H1 (cell line): ENCODE measurements at regions not wholly inside any gene's neighbourhood (a gene's known extent, or its start where the extent isn't known, plus 50 kb on each side); places are given as distances from the start of the nearest gene placed in this dataset.

ENCODE experiments used
- CTCF ChIA-PET: fragments of 300-600 bp; sonication (Branson Sonifier 250); formaldehyde crosslinking; loops from one replicate; lab custom pipeline; 2021; ENCODE audit not compliant: partially characterized antibody; lab: Charles Lee
- POLR2A ChIA-PET: fragments of 300-600 bp; sonication (Branson Sonifier 250); formaldehyde crosslinking; loops from one replicate; lab custom pipeline; 2021; ENCODE audit warnings: inconsistent platforms; ENCODE audit not compliant: partially characterized antibody; lab: Charles Lee
- DNase-seq, 2 experiments: peaks; one replicate each; pipeline versions ENCODE4 v3.0.0 to v3.0.0-alpha.2; 2010 to 2022; ENCODE audit warnings: low spot score in 2 of 2, low read depth in 1 of 2, mixed read lengths in 1 of 2
- FAIRE-seq: peaks from 2 replicates; lab custom pipeline; 2011; peaks lifted over from hg19 to GRCh38; lab: Jason Lieb, UNC
- H2AFZ ChIP-seq: 2 replicates; pipeline ENCODE4 v1.8.1; 2012; ENCODE audit warnings: low read length, inconsistent platforms
- H2AK5ac ChIP-seq: 2 replicates; pipeline ENCODE4 v1.6.1; 2013; ENCODE audit warnings: low read depth, low read length
- H2BK120ac ChIP-seq: replicated peaks from 2 replicates; pipeline ENCODE3; 2013; ENCODE audit warnings: low read depth, low read length, inconsistent platforms
- H2BK12ac ChIP-seq: 2 replicates; pipeline ENCODE4 v1.6.1; 2013; ENCODE audit warnings: low read depth, low read length
- H2BK15ac ChIP-seq: 2 replicates; pipeline ENCODE4 v1.6.1; 2013; ENCODE audit warnings: low read length
- H2BK20ac ChIP-seq: 2 replicates; pipeline ENCODE4 v1.6.1; 2013; ENCODE audit warnings: low read length
- H2BK5ac ChIP-seq: 2 replicates; pipeline ENCODE4 v1.6.1; 2013; ENCODE audit warnings: low read depth, low read length
- H3K14ac ChIP-seq: 2 replicates; pipeline ENCODE4 v1.6.1; 2013; ENCODE audit warnings: inconsistent platforms; ENCODE audit not compliant: insufficient read length
- H3K18ac ChIP-seq: 2 replicates; pipeline ENCODE4 v1.6.1; 2013; ENCODE audit warnings: low read length; ENCODE audit errors: extremely low read depth
- H3K23ac ChIP-seq: 2 replicates; pipeline ENCODE4 v1.6.1; 2013; ENCODE audit warnings: inconsistent platforms; ENCODE audit not compliant: insufficient read length
- H3K23me2 ChIP-seq: 2 replicates; pipeline ENCODE4 v1.6.1; 2013; ENCODE audit warnings: low read depth, low read length
- H3K27ac ChIP-seq: 2 replicates; pipeline ENCODE4 v1.6.1; 2011; ENCODE audit warnings: low read depth, low read length, inconsistent platforms
- H3K27me3 ChIP-seq, 4 experiments: replicated peaks in 1 of 4; 1 replicate in 1 of 4; 2 replicates in 3 of 4; pipeline versions ENCODE4 v1.6.1 to v1.8.1; 2011 to 2013; ENCODE audit warnings: low read length in 3 of 4, mild to moderate bottlenecking in 3 of 4, inconsistent platforms in 2 of 4, mixed read lengths in 2 of 4, moderate library complexity in 1 of 4; ENCODE audit not compliant: control insufficient read depth in 3 of 4, insufficient read depth in 3 of 4; ENCODE audit errors: extremely low read depth in 1 of 4
- H3K36me3 ChIP-seq, 4 experiments: 2 replicates each; pipeline versions ENCODE4 v1.6.1 to v1.8.1; 2011 to 2013; ENCODE audit warnings: mild to moderate bottlenecking in 4 of 4, low read length in 3 of 4, moderate library complexity in 2 of 4, control low read depth in 1 of 4, inconsistent platforms in 1 of 4; ENCODE audit not compliant: insufficient read depth in 4 of 4, control insufficient read depth in 2 of 4
- H3K4ac ChIP-seq: replicated peaks from 2 replicates; pipeline ENCODE3; 2013; ENCODE audit warnings: low read length, low read depth, mixed read lengths, inconsistent platforms; ENCODE audit not compliant: insufficient read length
- H3K4me1 ChIP-seq, 4 experiments: replicated peaks in 1 of 4; 1 replicate in 1 of 4; 2 replicates in 3 of 4; pipeline versions ENCODE4 v1.6.1 to v1.8.1; 2011 to 2013; ENCODE audit warnings: low read length in 3 of 4, inconsistent platforms in 2 of 4, mixed read lengths in 1 of 4; ENCODE audit not compliant: insufficient read depth in 4 of 4, control insufficient read depth in 3 of 4
- H3K4me2 ChIP-seq, 2 experiments: 2 replicates each; pipeline versions ENCODE4 v1.6.1 to v1.8.1; 2011 to 2013; ENCODE audit warnings: low read depth in 2 of 2, low read length in 2 of 2, control low read depth in 1 of 2, inconsistent platforms in 1 of 2, mild to moderate bottlenecking in 1 of 2; ENCODE audit not compliant: insufficient read depth in 1 of 2
- H3K4me3 ChIP-seq, 4 experiments: fragments of 200-600, 300-600 bp in 1 of 4; sonication (generic), shearing (Covaris generic), sonication (Bioruptor Twin) in 1 of 4; 2 replicates each; pipeline versions ENCODE4 v1.5.1 to v1.8.1; 2011 to 2016; ENCODE audit warnings: low read length in 4 of 4, low read depth in 3 of 4, control low read depth in 2 of 4, inconsistent platforms in 2 of 4, mild to moderate bottlenecking in 2 of 4, mixed read lengths in 1 of 4, moderate library complexity in 1 of 4; ENCODE audit not compliant: insufficient read depth in 2 of 4; ENCODE audit errors: extremely low read depth in 1 of 4
- H3K56ac ChIP-seq: replicated peaks from 2 replicates; pipeline ENCODE3; 2013; ENCODE audit warnings: low read depth, mild to moderate bottlenecking, mixed read lengths, low read length, inconsistent platforms; ENCODE audit not compliant: insufficient read length
- H3K79me1 ChIP-seq: 2 replicates; pipeline ENCODE4 v1.6.1; 2013; ENCODE audit warnings: low read depth, low read length, control low read depth
- H3K79me2 ChIP-seq, 2 experiments: 2 replicates each; pipeline versions ENCODE4 v1.6.1 to v1.8.1; 2012 to 2013; ENCODE audit warnings: low read length in 2 of 2, mild to moderate bottlenecking in 2 of 2, inconsistent platforms in 1 of 2; ENCODE audit not compliant: insufficient read depth in 2 of 2, control insufficient read depth in 1 of 2
- H3K9ac ChIP-seq, 4 experiments: replicated peaks in 1 of 4; 1 replicate in 1 of 4; 2 replicates in 3 of 4; pipeline versions ENCODE4 v1.6.1 to v1.8.1; 2011 to 2013; ENCODE audit warnings: low read depth in 3 of 4, low read length in 3 of 4, control low read depth in 2 of 4, mild to moderate bottlenecking in 2 of 4, moderate library complexity in 2 of 4, inconsistent platforms in 1 of 4; ENCODE audit errors: extremely low read depth in 1 of 4
- H3K9me3 ChIP-seq, 2 experiments: 2 replicates each; pipeline versions ENCODE4 v1.6.1 to v1.8.1; 2012 to 2013; ENCODE audit warnings: mild to moderate bottlenecking in 2 of 2, moderate library complexity in 2 of 2, control low read depth in 1 of 2, inconsistent platforms in 1 of 2, low read depth in 1 of 2, low read length in 1 of 2, mixed read lengths in 1 of 2; ENCODE audit not compliant: insufficient read depth in 2 of 2
- H4K20me1 ChIP-seq, 2 experiments: replicated peaks in 1 of 2; 2 replicates each; pipeline versions ENCODE3 to v1.8.1; 2011 to 2013; ENCODE audit warnings: inconsistent platforms in 2 of 2, low read length in 2 of 2, mild to moderate bottlenecking in 1 of 2; ENCODE audit not compliant: insufficient read depth in 2 of 2, control insufficient read depth in 1 of 2
- H4K5ac ChIP-seq: 2 replicates; pipeline ENCODE4 v1.6.1; 2013; ENCODE audit warnings: low read length, low read depth, mixed read lengths, inconsistent platforms; ENCODE audit not compliant: insufficient read length
- H4K8ac ChIP-seq: 2 replicates; pipeline ENCODE4 v1.8.0; 2013; ENCODE audit warnings: mild to moderate bottlenecking, moderate library complexity, low read length, inconsistent platforms; ENCODE audit not compliant: insufficient read depth; ENCODE audit errors: extremely low read depth
- H4K91ac ChIP-seq: replicated peaks from 2 replicates; pipeline ENCODE3; 2013; ENCODE audit warnings: low read length, mixed read lengths, inconsistent platforms; ENCODE audit not compliant: insufficient read length
- ASH2L ChIP-seq: fragments of 200-600, 300-600 bp; sonication (generic); IDR thresholded peaks from one replicate; pipeline ENCODE4 v1.7.1; 2017; ENCODE audit warnings: low read length
- BACH1 ChIP-seq: IDR thresholded peaks from 2 replicates; pipeline ENCODE4 v1.6.1; 2012; ENCODE audit warnings: low read length, improper control_type of control experiment
- BCL11A ChIP-seq, 2 experiments: IDR thresholded peaks; one replicate each; pipeline ENCODE4 v1.6.1; 2011; ENCODE audit warnings: low read depth in 2 of 2, low read length in 2 of 2, mild to moderate bottlenecking in 2 of 2
- EZH2 ChIP-seq: fragments of 200-600 bp; sonication (generic); IDR thresholded peaks from 2 replicates; pipeline ENCODE4 v1.7.1; 2012; ENCODE audit warnings: low read depth, mild to moderate bottlenecking, moderate library complexity, low read length, inconsistent platforms; ENCODE audit not compliant: severe bottlenecking
- GTF2F1 ChIP-seq: IDR thresholded peaks from 2 replicates; pipeline ENCODE4 v1.6.1; 2012; ENCODE audit warnings: low read depth, low read length, improper control_type of control experiment, borderline replicate concordance
- KDM4A ChIP-seq: IDR thresholded peaks from one replicate; pipeline ENCODE4 v1.7.1; 2012; ENCODE audit warnings: low read depth, mild to moderate bottlenecking, moderate library complexity, low read length, inconsistent platforms; ENCODE audit not compliant: severe bottlenecking
- KDM5A ChIP-seq: fragments of 200-600 bp; IDR thresholded peaks from 2 replicates; pipeline ENCODE4 v1.7.1; 2012; ENCODE audit warnings: mild to moderate bottlenecking, low read length, inconsistent platforms, mixed read lengths
- MAFK ChIP-seq: IDR thresholded peaks from 2 replicates; pipeline ENCODE4 v1.6.1; 2012; ENCODE audit warnings: low read depth, mild to moderate bottlenecking, improper control_type of control experiment, low read length
- POLR2AphosphoS5 ChIP-seq: IDR thresholded peaks from 2 replicates; pipeline ENCODE4 v1.6.1; 2011; ENCODE audit warnings: low read depth, low read length
- SIRT6 ChIP-seq: IDR thresholded peaks from one replicate; pipeline ENCODE4 v1.7.1; 2012; ENCODE audit warnings: low read length, inconsistent platforms
- SP2 ChIP-seq: IDR thresholded peaks from 2 replicates; pipeline ENCODE4 v1.6.1; 2012; ENCODE audit warnings: mild to moderate bottlenecking, low read length, inconsistent platforms
- SP4 ChIP-seq: IDR thresholded peaks from 2 replicates; pipeline ENCODE4 v1.6.1; 2012; ENCODE audit warnings: low read length, inconsistent platforms
- TAF1 ChIP-seq: IDR thresholded peaks from 2 replicates; pipeline ENCODE4 v1.6.1; 2011; ENCODE audit warnings: mild to moderate bottlenecking, low read depth, low read length
- WGBS, 2 experiments: shearing (Covaris generic) in 1 of 2; methylation state at CpG; one replicate each; pipeline versions ENCODE4 v1.1.6 to v1.1.7; 2013 to 2015; ENCODE audit warnings: low lambda C conversion rate in 2 of 2, mixed read lengths in 2 of 2, inconsistent platforms in 1 of 2, low coverage in 1 of 2, missing lambda C conversion rate in 1 of 2; ENCODE audit not compliant: insufficient replicate concordance in 2 of 2, insufficient coverage in 1 of 2, insufficient read length in 1 of 2; ENCODE audit errors: extremely low coverage in 1 of 2, missing lambda C conversion rate in 1 of 2; 5-methylcytosine and 5-hydroxymethylcytosine counted together
- TF ChIP-seq, protein P1 (sequence below): IDR thresholded peaks from 2 replicates; pipeline ENCODE4 v1.6.1; 2012; ENCODE audit warnings: inconsistent platforms
- TF ChIP-seq, protein P2 (sequence below): IDR thresholded peaks from 2 replicates; pipeline ENCODE4 v1.6.1; 2011; ENCODE audit warnings: low read depth, mild to moderate bottlenecking, low read length; ENCODE audit not compliant: insufficient read depth

DNA sequence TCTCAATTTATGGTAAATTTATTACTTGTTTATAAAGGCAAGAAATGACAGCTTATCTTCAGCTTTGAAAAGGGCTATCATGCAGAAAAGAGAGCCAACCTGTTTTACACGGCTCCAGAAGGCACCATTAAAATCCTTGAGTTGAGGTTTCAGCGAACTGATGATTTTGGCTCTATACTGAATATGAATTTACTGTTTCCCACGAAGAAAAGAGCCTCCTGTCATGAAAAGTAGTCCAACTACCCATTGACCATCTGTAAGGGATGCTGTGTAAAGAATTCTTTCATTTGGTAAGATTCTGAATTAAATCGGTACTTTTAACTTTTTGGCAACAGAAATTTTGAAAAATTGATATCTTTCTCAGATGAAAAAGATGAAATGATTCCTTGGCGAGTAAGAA is 657.6 kb upstream of the ZNF608 start:
- no peak overlapping the region for H3K18ac ChIP-seq
- H2BK120ac ChIP-seq = no peak overlapping the region
- H3K27me3 ChIP-seq = no peaks in the 10 kb centered on the region
- no peak overlapping the region for H3K27ac ChIP-seq
- no peaks in the 10 kb centered on the region for H4K20me1 ChIP-seq
- no peaks in the 10 kb centered on the region for H3K79me2 ChIP-seq
- no peaks in the 10 kb centered on the region for H3K9me3 ChIP-seq
- H4K5ac ChIP-seq = no peak overlapping the region
- H3K14ac ChIP-seq = no peak overlapping the region
- H3K4me1 ChIP-seq = peaks cover 0 to 2% (median 0%) of the 10 kb centered on the region in 4 experiments; a peak in 1 of 7 replicates
- H2BK20ac ChIP-seq = no peak overlapping the region
- no peak overlapping the region for H3K4me2 ChIP-seq
- CTCF ChIA-PET = interaction anchor here (0.7 kb wide), 1 partner anchor 320 kb away, joined by 4 read pairs; no protein-coding TSS in a partner anchor
- POLR2A ChIA-PET = no interaction called here
- H2AK5ac ChIP-seq = no peak overlapping the region
- no peak overlapping the region for H3K23ac ChIP-seq
- H2AFZ ChIP-seq = no peak overlapping the region
- FAIRE-seq = no peak
- no peak overlapping the region for H2BK15ac ChIP-seq
- H2BK12ac ChIP-seq = no peak overlapping the region
- no peaks in the 10 kb centered on the region for H3K36me3 ChIP-seq
- no peak overlapping the region for H3K4me3 ChIP-seq
- no peak overlapping the region for H3K9ac ChIP-seq
- no peak overlapping the region for H3K4ac ChIP-seq
- no peak overlapping the region for H2BK5ac ChIP-seq
- WGBS, 2 experiments = 78% methylated on average over 5 of the region's 5 CpGs; no CpG with 5 or more reads in 1 of the 2 experiments
- H3K56ac ChIP-seq = no peak overlapping the region
- DNase-seq = no peak
- no peak overlapping the region for H4K91ac ChIP-seq
- H4K8ac ChIP-seq = no peak overlapping the region
- no peaks in the 10 kb centered on the region for H3K79me1 ChIP-seq
- no peaks in the 10 kb centered on the region for H3K23me2 ChIP-seq
- TF ChIP-seq KDM5A (no peak), TAF1 (no peak), ASH2L (no peak), MAFK (no peak), SP4 (no peak), EZH2 (no peak), POLR2AphosphoS5 (no peak), SIRT6 (no peak), GTF2F1 (no peak), KDM4A (no peak), SP2 (no peak), BCL11A (IDR thresholded peaks at IDR 0.05; ENCODE audit: low read depth in 2 of 2, low read length in 2 of 2) (no peak), BACH1 (no peak)
- TF ChIP-seq, protein P1, sequence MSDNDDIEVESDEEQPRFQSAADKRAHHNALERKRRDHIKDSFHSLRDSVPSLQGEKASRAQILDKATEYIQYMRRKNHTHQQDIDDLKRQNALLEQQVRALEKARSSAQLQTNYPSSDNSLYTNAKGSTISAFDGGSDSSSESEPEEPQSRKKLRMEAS = no peak
- TF ChIP-seq, protein P2, sequence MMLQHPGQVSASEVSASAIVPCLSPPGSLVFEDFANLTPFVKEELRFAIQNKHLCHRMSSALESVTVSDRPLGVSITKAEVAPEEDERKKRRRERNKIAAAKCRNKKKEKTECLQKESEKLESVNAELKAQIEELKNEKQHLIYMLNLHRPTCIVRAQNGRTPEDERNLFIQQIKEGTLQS = no peak
